Duodenal mucosa (tissue), 2 donors: ENCODE measurements at regions not wholly inside any gene's neighbourhood (a gene's known extent, or its start where the extent isn't known, plus 50 kb on each side); places are given as distances from the start of the nearest gene placed in this dataset.

Experiments used
- H3K27ac ChIP-seq: one replicate; pipeline ENCODE4 v1.7.0; 2013; ENCODE audit warnings: low read depth, low read length
- H3K27me3 ChIP-seq, 2 donors: one replicate each; pipeline ENCODE4 v1.7.0; 2013; ENCODE audit warnings: low read length in 2 of 2, control low read depth in 1 of 2; ENCODE audit not compliant: insufficient read depth in 2 of 2, control insufficient read depth in 1 of 2
- H3K36me3 ChIP-seq, 2 donors: one replicate each; pipeline ENCODE4 v1.7.0; 2013; ENCODE audit warnings: low read length in 2 of 2, control low read depth in 1 of 2; ENCODE audit not compliant: insufficient read depth in 2 of 2, control insufficient read depth in 1 of 2
- H3K4me1 ChIP-seq, 2 donors: one replicate each; pipeline ENCODE4 v1.7.0; 2013; ENCODE audit warnings: low read length in 2 of 2, control low read depth in 1 of 2; ENCODE audit not compliant: insufficient read depth in 2 of 2, control insufficient read depth in 1 of 2
- H3K4me3 ChIP-seq, 2 donors: one replicate each; pipeline ENCODE4 v1.7.0; 2013; ENCODE audit warnings: low read length in 2 of 2, low read depth in 1 of 2
- H3K9ac ChIP-seq, 2 donors: one replicate each; pipeline ENCODE4 v1.7.0; 2013; ENCODE audit warnings: low read length in 2 of 2, low read depth in 1 of 2
- H3K9me3 ChIP-seq, 2 donors: one replicate each; pipeline ENCODE4 v1.7.0; 2013; ENCODE audit warnings: low read length in 2 of 2, control low read depth in 1 of 2; ENCODE audit not compliant: control insufficient read depth in 1 of 2

- Histone ChIP-seq H3K36me3 (no peaks in the 10 kb centered on the region), H3K4me1 (no peaks in the 10 kb centered on the region), H3K4me3 (no peak overlapping the region), H3K9ac (no peak overlapping the region), H3K27me3 (no peaks in the 10 kb centered on the region), H3K27ac (no peak overlapping the region), H3K9me3 (no peaks in the 10 kb centered on the region)
Measured at GRCh38 chr9:79240774-79241173, 331.0 kb upstream of the TLE4 start.

GRCh38 chr9:79242489-79242888 is 329.3 kb upstream of the TLE4 start:
- Histone ChIP-seq H3K9me3 (no peaks in the 10 kb centered on the region), H3K36me3 (no peaks in the 10 kb centered on the region), H3K9ac (no peak overlapping the region), H3K4me3 (no peak overlapping the region), H3K27ac (no peak overlapping the region), H3K27me3 (no peaks in the 10 kb centered on the region), H3K4me1 (no peaks in the 10 kb centered on the region)

- Histone ChIP-seq H3K9ac (no peak overlapping the region), H3K36me3 (no peaks in the 10 kb centered on the region), H3K27me3 (no peaks in the 10 kb centered on the region), H3K4me1 (no peaks in the 10 kb centered on the region), H3K4me3 (no peak overlapping the region), H3K9me3 (no peaks in the 10 kb centered on the region), H3K27ac (no peak overlapping the region)
Measured at GRCh38 chr9:79246170-79246569, 325.6 kb upstream of the TLE4 start.

- Histone ChIP-seq H3K4me3 (no peak overlapping the region), H3K27ac (no peak overlapping the region), H3K4me1 (no peaks in the 10 kb centered on the region), H3K36me3 (no peaks in the 10 kb centered on the region), H3K9ac (no peak overlapping the region), H3K27me3 (no peaks in the 10 kb centered on the region), H3K9me3 (no peaks in the 10 kb centered on the region)
Measured at GRCh38 chr9:79247021-79247420, 324.7 kb upstream of the TLE4 start.

- Histone ChIP-seq H3K9me3 (no peaks in the 10 kb centered on the region), H3K4me3 (no peak overlapping the region), H3K27me3 (peaks cover 0 to 7% of the 10 kb centered on the region in 2 donors), H3K27ac (no peak overlapping the region), H3K36me3 (no peaks in the 10 kb centered on the region), H3K4me1 (no peaks in the 10 kb centered on the region), H3K9ac (no peak overlapping the region)
Measured at GRCh38 chr9:79250806-79251205, 321.0 kb upstream of the TLE4 start.

- H3K27ac ChIP-seq: no peak overlapping the region
- peaks cover 0 to 15% of the 10 kb centered on the region in 2 donors for H3K27me3 ChIP-seq
- H3K36me3 ChIP-seq: no peaks in the 10 kb centered on the region
- no peak overlapping the region for H3K4me3 ChIP-seq
- H3K9me3 ChIP-seq: no peaks in the 10 kb centered on the region
- H3K9ac ChIP-seq: no peak overlapping the region
- H3K4me1 ChIP-seq: no peaks in the 10 kb centered on the region
Measured at GRCh38 chr9:79254900-79255650, 316.7 kb upstream of the TLE4 start.

GRCh38 chr9:79255651-79256260 is 316.0 kb upstream of the TLE4 start:
- no peak overlapping the region for H3K4me3 ChIP-seq
- peaks cover 0 to 15% of the 10 kb centered on the region in 2 donors for H3K27me3 ChIP-seq
- H3K4me1 ChIP-seq: no peaks in the 10 kb centered on the region
- no peaks in the 10 kb centered on the region for H3K9me3 ChIP-seq
- H3K36me3 ChIP-seq: no peaks in the 10 kb centered on the region
- H3K27ac ChIP-seq: no peak overlapping the region
- H3K9ac ChIP-seq: no peak overlapping the region

- H3K9ac ChIP-seq: no peak overlapping the region
- no peak overlapping the region for H3K27ac ChIP-seq
- H3K4me3 ChIP-seq: no peak overlapping the region
Measured at GRCh38 chr9:79256691-79257213, 315.0 kb upstream of the TLE4 start.

GRCh38 chr9:79257228-79257781 is 314.5 kb upstream of the TLE4 start:
- Histone ChIP-seq H3K27me3 (peaks cover 0 to 15% of the 10 kb centered on the region in 2 donors), H3K9ac (no peak overlapping the region), H3K4me1 (no peaks in the 10 kb centered on the region), H3K27ac (no peak overlapping the region), H3K4me3 (no peak overlapping the region), H3K9me3 (no peaks in the 10 kb centered on the region), H3K36me3 (no peaks in the 10 kb centered on the region)

More at GRCh38 chr9:79256691-79257213, 315.0 kb upstream of the TLE4 start:
- Histone ChIP-seq H3K36me3 (no peaks in the 10 kb centered on the region), H3K27me3 (peaks cover 0 to 15% of the 10 kb centered on the region in 2 donors), H3K9me3 (no peaks in the 10 kb centered on the region), H3K4me1 (no peaks in the 10 kb centered on the region)

GRCh38 chr9:79257790-79258351 is 313.9 kb upstream of the TLE4 start:
- H3K9me3 ChIP-seq: no peaks in the 10 kb centered on the region
- no peak overlapping the region for H3K9ac ChIP-seq
- no peaks in the 10 kb centered on the region for H3K4me1 ChIP-seq
- no peak overlapping the region for H3K27ac ChIP-seq
- no peaks in the 10 kb centered on the region for H3K36me3 ChIP-seq
- peaks cover 0 to 15% of the 10 kb centered on the region in 2 donors for H3K27me3 ChIP-seq
- H3K4me3 ChIP-seq: no peak overlapping the region
